ENCODE measurements at regions not wholly inside any gene's neighbourhood (a gene's known extent, or its start where the extent isn't known, plus 50 kb on each side); places are given as distances from the start of the nearest gene placed in this dataset.
A peak's percentile ranks its signal among the peaks of the same experiment; 100 is the strongest.
"Not testable (repeated sequence)": the region's sequence is repeated elsewhere in the genome, so short reads cannot be mapped to it uniquely, and the experiment has no call there.

DNA sequence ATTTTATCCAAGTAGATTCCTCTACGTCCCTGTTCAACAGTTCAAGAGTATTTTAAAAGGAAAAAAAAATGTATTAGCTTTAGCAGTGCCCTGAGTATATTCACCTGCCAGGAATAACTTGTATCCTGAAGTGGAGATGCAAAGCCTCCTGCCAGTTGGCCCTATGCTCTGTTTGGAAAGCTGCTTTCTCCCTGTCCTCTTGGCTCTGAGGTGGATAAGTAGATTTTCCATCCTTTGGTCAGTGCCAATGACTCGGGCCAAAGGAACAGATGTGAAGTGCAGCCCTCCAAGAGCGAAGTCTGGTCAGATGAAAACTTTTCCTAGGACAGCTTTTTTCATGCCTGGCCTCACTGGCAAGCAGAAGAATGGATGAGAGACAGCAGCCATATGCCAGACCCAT, 839.9 kb upstream of the TENM4 start:
- no peak for DNase-seq

DNA sequence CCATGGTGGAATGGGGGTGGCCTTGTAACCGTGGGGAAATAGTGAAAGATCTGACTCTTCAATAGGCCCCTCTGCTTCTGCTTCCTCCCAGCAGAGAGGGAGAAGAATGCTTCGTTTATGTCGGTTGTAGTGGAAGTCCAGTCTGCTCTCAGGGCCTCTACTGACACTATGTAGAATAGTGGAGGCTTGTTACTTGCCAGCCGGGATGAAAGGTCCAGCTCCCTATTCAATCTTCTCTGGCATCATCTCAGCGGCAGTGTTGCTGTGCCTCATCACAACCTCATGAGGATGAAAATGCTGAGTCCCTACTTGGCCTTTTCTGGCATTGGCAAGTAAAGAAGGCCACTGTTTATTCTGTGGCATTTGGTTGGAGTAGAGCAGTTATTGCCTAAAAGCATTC, 820.9 kb upstream of the TENM4 start:
- no peak for DNase-seq

DNA sequence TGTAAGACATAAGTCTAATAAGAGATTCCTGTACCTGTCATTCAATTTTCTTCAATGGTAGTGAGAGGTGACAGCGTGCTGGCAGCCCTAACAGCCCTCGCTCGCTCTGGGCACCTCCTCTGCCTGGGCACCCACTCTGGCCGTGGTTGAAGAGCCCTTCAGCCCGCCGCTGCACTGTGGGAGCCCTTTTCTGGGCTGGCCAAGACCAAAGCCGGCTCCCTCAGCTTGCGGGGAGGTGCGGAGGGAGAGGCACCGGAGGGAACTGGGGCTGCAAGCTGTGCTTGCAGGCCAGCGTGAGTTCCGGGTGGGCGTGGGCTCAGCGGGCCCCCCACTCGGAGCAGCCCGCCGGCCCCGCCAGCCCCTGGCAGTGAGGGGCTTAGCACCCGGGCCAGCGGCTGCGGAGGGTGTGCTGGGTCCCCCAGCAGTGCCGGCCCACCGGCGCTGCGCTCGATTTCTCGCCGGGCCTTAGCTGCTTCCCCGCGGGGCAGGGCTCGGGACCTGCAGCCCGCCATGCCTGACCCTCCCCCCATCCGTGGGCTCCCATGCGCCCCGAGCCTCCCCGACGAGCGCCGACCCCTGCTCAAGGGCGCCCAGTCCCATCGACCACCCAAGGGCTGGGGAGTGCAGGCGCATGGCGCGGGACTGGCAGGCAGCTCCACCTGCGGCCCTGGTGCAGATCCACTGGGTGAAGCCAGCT, 816.6 kb upstream of the TENM4 start:
- not testable (repeated sequence) for DNase-seq

DNA sequence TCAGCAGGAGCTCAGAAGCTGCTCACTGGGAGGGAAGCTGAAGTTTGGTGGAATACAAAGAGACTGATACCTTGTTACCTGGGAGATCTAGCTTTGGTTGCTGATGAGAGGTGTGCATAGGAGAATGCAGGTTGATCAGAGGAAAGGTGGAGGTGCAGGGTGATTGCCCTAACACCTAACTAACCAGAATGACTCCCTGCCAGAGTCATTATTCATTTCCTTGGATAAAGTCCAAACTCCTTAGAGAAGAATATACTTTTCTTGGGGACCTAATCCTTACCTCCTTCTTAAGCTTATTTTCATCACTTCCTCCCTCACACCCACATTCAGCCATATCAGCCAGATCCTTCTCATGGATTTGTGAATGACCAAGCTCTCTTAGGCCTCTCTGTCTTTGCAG, 814.2 kb upstream of the TENM4 start:
- DNase-seq: no peak

DNA sequence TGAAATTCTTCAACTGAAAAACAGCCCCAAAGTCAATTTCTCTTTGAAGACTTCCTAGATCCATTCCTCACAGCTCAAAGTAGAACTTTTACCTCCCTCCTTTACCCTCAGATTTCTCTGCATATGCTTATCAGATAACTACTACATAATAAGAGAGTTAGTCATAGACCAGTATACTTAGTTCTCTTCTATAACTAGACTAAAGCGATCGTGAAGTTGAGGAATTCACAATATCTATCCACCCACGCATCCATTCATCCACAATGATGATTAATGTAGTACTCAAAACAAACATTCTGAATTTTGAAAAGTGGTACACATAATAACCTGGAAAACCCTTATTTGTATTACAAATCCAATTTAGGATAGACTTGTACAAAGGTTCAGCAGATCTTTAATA, 800.9 kb upstream of the TENM4 start:
- peak; percentile 40 for DNase-seq

DNA sequence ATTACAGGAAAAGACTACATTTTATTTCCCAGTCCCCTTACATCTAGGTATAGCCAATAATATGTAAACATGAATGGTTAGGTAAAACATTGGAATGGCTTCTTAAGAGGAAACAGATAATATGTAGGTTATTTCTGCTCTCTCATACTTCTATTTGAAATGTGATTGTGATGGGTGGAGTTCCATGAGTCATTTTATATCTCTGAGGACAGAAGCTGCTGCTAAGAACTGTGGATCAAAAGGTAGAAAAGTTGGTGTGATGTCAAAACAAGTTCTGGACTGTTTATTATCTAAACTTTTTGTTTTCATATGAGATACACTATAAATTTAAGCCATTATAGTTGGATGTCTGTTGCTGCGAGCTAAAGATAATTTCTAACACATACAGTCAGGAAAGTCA, 799.4 kb upstream of the TENM4 start:
- no peak for DNase-seq

DNA sequence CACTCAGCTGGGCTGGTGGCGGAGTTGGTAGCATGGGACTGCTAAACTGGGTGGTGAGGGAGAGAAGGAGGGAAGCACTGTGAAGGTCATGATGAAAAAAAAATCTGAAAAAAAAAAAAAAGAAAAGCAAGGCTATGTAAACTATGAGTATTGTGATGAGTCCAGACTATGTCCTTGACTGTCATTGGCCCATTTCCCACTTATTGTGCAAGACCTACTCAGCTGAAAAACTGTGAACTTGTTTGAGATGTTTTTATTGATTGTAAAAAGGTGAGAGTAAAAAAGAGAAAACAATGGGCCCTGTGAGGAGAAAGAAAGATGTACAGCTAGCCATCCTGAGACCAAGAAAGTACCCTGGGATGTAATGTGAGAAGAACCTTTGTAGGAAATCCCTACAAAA, 798.4 kb upstream of the TENM4 start:
- no peak for DNase-seq

DNA sequence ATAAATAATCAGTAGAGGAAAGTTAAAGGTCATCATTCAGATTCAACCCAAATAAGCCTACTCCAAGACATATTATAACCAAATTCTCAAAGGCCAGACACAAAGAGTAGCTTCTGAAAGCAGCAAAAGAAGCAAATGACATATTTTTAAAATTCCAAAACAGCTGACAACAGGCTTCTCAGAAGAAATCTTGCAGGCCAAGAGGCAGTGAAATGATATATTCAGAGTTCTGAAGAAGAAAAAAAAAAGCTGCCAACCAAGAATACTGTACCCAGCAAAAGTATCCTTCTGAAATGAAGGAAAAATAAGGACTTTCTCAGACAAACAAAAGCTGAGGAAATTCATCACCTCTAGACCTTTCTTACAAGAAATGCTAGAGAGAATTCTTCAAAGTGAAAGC, 787.1 kb upstream of the TENM4 start:
- no peak for DNase-seq

DNA sequence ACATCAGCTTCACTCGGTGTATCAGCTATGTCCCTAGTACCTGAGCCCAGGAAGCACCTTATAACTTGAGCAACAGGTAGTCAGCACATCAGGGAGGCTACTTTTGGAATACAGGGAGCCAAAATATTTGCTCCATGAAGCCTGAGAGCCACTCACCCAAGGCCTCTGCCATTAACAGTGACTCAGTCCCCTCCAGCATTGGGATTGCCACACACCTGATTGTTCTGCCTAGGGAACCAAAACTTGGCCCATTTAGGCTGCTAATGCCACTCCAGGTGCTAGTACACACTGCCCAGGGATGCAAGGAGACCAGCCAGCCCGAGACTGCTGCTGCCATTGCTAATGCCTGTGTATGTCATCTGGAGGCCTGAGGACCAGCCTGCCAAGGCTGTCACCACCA, 773.6 kb upstream of the TENM4 start:
- DNase-seq: no peak

DNA sequence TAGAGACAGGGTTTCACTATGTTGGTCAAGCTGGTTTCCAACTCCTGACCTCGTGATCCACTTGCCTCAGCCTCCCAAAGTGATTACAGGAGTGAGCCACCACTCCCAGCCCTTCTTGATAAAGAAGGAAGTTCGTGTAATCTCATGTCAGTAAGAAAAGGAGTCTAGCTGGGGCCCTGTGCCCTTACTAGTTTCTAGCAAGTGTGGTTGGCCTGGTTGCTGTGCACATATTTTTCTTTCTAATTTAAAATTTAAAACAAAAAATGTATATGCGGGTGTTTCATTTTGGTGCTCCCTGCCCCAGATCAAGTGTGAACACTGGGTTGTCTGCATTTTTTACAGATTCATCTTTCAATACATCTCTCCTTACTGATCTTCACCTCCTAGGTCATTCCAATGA, 770.8 kb upstream of the TENM4 start:
- no peak for DNase-seq

DNA sequence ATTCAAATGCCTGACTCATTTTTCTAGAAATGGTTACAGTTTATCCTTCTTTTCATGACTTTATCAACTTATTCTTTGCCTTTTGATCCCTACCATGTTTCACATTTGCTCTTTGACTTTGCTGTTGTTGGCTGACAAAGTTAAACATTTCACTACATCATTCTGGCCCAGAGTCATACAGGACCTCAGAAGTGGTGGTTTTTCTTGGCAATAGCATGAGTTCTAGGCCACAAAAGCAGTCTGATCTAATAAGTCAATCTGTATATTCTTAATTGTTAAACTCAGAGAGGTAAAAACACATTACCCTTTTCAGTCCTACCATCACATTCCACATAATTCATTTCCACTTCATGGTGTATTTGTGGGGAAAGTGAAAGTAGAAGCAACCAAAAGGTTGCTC, 763.2 kb upstream of the TENM4 start:
- no peak for DNase-seq

DNA sequence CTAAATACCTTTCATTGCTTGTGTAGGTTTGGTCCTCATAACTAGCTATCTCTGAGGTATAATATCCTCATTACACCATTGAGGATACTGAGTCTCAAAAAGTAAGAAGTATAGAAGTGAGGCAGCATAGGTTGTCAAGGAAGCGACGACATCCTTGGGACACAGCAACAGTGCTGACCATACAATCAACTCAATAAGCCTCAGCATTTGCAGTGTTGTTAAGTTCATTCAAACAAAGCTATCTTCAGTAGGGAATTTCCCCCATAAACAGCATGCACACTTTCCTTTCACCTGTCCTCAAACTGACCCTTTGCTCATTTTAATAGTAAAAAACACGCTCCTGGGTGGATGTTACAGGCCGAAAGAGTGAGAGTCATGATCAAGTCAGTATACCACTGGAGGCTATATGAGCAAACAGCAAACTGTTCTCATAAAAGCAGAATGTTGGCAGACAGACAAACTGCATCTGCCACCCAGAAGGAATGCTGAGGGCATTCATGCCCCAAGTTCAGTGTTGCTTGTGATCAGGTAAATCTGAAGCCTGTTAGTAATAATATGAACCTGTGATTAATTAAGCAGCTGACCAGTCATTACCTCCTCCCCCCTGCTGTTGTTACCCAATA, 756.2 kb upstream of the TENM4 start:
- no peak for DNase-seq

DNA sequence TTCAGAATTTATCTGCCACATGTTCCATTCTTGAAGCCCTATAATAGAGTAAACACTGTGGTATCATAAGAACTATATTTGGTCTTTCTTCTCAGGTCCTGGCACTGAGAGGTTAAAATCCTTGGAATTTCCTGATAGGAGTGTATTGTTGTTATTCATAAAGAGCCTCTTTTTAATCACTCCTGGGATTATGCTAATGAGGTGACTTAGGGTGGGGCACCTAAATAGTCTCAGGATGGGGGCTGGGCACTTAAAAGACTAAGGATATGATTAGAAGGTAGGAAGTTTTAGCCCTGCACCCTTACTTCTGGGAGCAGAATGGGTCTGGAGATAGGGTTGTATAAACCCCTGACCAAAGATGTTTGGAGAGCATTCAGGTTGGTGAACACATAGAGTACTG, 755.2 kb upstream of the TENM4 start:
- no peak for DNase-seq

DNA sequence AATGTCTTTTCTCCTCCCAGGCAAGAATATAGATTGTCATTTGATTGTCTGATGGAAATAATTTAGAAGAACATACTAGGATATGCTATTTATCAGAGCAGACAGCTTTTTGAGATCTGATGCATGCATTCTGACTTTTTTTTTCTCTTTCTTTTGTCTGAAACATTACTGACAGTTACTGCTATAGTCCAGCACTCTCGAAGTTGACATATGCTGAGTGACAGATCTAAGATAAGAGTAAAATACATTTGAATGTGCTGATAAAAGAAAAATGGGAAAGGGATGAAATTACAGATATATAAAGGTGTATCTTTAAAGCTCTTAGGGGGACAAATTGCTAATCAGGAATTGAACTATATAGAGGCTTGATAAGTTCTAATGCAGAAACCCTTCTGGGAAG, 753.8 kb upstream of the TENM4 start:
- no peak for DNase-seq

DNA sequence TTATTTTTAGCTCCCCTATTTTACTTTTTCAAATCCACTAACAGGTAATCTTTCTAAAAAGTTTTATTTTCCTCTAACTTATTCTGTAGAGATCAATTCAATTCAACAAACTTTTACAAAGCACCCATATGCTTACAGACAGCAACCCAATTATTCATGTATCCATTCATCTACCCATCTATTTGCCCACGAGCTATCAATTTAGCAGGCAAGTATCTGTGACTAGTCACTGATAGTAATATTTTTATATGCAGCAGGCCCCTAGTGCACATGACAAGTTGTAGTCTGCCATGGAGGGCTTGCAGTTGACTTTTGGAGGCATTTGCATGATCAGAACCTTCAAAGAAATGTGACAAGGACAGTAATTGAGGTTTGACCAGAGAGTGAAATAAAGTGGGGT, 753.2 kb upstream of the TENM4 start:
- DNase-seq: no peak

DNA sequence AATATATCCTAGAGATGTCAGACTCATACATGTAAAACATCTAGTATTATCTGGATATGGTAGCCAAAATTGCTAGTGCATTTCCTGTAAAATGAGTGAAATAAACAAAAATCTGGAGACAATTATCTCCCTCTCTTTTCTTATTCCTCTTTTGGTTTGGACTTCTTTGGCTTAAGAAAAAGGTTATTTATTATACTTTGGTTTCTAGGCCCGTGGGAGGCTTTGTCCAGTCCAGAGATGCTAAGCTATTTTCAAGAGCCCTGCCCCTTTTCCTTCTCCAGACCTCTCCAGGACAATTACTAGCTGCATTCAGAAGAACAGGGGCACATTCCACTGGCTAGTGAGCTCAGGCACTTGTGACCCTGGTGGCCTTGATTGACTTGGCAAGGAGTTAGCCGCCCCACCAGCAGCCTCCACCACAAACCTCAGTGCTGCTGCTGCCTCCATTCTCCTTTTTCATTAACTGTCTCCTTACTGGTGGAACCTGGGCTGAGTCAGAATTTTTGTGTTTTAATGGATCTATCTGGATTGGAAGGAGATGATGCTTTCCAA, 747.3 kb upstream of the TENM4 start:
- no peak for DNase-seq

DNA sequence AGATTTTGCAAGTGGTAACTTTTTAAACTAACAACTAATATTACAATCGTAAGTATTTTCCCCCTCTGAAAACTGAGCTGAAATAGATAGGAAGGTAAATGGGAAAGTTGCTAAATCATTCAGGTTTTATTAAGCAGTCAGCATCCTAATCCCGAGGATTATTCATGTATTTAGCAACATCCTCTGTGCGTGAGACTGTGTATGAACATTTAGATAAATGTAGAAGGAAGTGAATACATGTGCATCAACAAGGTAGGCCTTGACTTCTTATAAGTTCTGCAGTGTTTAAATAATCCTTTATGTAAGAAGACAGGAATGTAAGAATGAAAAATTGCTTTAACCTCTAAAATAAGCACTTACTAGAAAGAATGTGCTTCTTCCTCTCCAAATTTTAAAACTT, 745.9 kb upstream of the TENM4 start:
- DNase-seq: no peak

DNA sequence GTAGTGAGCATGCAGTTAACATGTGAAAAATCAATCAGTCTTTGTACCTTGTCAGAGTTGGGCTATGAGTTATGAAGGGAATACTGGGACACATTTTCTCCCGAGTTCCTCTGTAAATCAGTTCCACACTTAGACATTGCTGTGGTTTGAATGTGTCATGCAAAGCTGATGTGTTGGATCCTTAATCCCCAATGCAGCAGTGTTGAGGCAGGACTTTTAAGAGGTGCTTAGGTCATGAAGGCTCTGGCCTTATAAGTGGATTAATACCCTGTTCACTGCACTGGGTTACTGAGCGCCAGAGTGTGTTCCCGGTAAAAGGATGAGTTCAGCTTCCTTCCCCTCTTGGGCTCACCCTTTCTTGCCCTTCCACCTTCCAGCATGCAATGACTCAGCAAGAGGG, 742.1 kb upstream of the TENM4 start:
- no peak for DNase-seq

DNA sequence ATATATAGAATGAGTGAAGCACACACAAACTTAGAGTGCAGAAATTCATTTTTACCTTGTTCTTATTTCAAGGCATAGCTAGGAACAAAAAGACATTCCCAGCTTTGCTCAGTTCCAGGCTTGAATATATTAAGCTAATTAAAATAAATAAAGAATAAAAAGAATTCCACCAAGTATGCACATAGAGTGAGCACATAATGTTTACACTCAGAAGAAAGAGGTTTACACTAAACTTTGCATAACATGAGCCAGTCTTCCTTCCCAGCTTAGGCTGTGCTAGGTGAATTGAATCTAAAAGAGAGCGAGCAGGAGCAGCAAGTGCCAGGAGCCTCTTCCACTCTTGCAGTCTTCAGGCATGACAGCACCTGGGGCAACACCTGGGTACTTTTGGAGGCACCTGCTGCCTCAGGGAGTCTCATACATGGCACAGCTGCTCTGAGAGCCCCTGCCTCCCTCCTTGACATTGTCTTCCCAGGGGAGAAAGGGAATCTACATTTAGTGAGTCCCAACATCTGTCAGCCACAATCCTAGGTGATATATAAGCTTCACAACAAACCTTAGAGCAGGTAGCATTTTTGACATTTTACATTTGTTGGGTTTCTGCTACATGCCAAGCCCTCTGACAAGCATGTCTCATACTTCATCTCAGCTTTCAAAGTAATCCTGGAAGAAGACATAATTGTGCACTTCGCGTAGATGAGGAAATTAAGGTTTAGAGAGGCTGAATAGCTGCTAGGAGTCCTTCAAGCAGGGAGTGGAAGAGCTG, 732.7 kb upstream of the TENM4 start:
- no peak for DNase-seq

DNA sequence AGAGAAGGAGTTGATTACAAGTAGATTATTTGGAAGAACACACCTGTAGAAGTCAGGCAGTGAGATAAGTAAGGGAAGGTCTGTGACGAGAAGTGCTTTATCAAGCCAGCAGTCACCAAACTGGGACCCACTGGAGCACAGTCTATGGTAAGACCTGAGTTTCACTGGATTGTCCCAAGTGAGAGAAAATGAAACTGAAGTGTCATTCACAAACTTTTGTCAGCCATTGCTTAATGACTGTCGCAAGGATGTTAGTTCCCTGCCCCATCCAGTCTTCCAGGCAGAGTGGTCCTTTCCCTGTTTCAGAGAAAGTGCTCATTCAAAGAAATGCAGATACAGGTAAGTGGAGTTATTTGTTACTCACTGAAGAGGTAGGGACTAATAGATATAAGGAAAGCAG, 728.0 kb upstream of the TENM4 start:
- DNase-seq: no peak

DNA sequence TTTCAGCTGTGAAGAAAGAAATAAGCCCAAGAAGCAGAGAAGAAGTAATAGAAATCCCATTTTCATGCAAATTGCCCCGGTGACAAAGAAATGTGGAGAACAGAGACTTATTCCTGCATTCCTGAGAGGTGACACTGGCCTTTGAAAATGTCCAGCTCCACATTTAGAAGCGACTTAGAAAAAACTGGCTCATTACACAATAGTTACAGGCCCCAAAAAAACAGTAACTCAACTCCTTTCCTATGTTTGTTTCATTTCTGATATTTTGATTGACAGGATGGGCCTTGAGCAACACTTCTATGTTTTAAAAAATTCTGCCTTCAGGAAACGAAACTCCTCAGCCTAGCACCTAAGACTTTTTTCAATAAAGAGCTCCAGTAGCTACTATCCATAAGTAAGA, 726.9 kb upstream of the TENM4 start:
- no peak for DNase-seq

DNA sequence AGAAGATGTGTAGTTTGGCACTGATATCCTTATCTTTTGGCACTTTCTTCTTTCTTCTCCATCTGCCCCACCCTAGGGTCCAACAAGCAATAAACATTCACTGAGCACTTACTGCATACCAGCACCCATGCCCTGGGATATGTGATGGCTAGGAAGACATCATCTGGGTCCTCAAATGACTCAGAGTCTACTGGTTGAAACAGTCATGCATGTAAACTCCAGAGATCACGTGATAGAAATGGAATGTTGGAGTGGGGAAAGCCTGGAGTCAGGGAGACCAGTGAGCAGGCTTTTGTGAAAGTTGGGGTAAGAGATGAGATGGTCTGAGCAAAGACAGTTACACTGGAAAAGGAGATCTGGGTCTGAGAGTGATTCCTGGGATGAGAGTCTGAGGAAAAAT, 724.9 kb upstream of the TENM4 start:
- no peak for DNase-seq

DNA sequence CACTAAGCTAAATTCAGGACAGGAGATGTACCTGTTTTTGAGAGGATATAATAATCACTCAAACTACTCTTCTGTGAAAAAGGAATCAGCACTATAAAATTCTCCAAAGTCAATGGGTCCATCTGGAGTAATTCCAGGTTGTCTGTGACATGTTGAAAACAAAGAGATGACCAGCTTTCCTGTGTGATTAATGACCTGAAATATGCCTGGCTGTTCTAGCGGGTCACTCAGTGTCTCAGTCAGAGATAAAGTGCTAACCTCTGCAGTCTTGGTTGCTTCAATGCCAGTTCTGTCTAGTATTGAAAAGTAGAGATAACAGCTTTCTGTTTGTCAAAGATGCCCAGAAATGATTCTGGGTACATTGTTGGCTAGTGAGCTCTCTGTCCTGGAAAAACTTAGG, 722.6 kb upstream of the TENM4 start:
- DNase-seq: no peak

DNA sequence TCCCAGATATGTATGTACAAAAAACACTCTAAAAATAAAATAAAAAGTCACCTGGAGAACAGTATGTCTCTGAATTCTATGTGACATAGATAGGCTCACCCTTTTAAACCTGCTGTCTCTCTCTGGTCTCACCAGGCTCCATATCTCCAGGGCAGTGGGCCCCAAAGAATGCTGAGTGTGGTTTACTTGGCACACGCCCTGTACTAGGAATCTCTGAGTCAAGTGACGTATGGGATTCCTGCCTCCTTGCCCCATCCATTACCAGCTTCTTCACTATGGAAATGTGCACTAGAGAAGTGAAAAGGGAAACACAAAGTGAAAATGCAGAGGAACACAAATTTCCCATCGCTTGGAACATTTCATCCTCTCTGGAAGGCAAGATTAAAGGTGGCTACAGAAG, 722.2 kb upstream of the TENM4 start:
- DNase-seq: peak; percentile 27
